GM12892 (cell line): ENCODE measurements at regions not wholly inside any gene's neighbourhood (a gene's known extent, or its start where the extent isn't known, plus 50 kb on each side); places are given as distances from the start of the nearest gene placed in this dataset.

Source experiments
- DNase-seq: peaks from one replicate; pipeline ENCODE4 v3.0.0; 2011; ENCODE audit not compliant: insufficient read length
- FAIRE-seq: peaks from 2 replicates; lab custom pipeline; 2011; peaks lifted over from hg19 to GRCh38; lab: Jason Lieb, UNC
- POLR2A ChIP-seq: IDR thresholded peaks from 2 replicates; pipeline ENCODE4 v1.6.1; 2011; ENCODE audit warnings: low read depth, low read length, control low read depth
- POLR2AphosphoS5 ChIP-seq: IDR thresholded peaks from 2 replicates; pipeline ENCODE4 v1.6.1; 2011; ENCODE audit warnings: low read depth, low read length, control low read depth
- TAF1 ChIP-seq: IDR thresholded peaks from 2 replicates; pipeline ENCODE4 v1.6.1; 2011; ENCODE audit warnings: low read depth, mild to moderate bottlenecking, control low read depth, low read length, borderline replicate concordance

DNA sequence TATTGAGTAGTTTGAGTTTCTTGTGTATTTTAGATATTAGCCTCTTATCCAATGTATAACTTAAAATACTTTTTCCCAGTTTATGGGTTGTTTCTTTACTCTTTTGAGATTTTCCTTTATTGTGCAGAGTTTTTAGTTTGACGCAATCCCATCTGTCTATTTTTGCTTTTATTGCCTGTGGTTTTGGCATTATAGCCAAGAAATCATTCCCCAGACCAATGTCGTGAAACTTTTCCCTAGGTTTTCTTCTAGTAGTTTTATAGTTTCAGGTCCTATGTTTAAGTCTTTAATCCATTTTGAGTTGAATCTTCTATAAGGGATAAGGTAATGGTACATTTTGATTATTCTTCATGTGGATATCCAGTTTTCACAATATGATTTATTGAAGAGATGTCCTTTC, 87.6 kb downstream of the LEPR start:
- TF ChIP-seq POLR2AphosphoS5 (no peak), TAF1 (no peak), POLR2A (no peak)
- no peak for DNase-seq
- FAIRE-seq, result no peak

- DNase-seq (no peak), FAIRE-seq (no peak)
- TF ChIP-seq POLR2A, result no peak
- TF ChIP-seq TAF1, result no peak
- TF ChIP-seq POLR2AphosphoS5, result no peak
Measured at GRCh38 chr1:65509912-65510680, 89.6 kb downstream of the LEPR start.

GRCh38 chr1:65510961-65511360, 90.5 kb downstream of the LEPR start:
- FAIRE-seq (no peak), DNase-seq (no peak)
- no peak for TF ChIP-seq POLR2AphosphoS5
- TF ChIP-seq TAF1, result no peak
- no peak for TF ChIP-seq POLR2A

DNA sequence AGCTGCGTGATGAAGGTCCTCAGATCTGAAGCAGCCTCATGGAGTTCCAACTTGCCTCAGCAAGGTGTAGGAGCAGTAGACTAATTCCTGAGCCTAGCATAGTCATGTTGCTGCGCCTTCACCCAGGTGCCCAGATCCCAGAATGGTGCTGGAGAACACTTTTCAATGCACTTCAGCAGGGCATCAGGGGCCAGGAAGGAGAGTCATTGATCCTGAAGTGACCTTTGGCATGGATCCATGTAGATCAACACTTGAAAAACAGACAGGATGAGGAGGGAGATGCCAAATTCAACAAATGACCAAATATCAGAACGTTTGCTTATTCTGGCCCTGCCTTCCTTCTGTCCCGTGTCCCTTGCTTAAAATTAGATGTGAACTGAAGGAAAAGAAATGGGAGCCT, 91.9 kb downstream of the LEPR start:
- FAIRE-seq, result no peak
- no peak for DNase-seq
- TF ChIP-seq POLR2A (no peak), TAF1 (no peak), POLR2AphosphoS5 (no peak)

DNA sequence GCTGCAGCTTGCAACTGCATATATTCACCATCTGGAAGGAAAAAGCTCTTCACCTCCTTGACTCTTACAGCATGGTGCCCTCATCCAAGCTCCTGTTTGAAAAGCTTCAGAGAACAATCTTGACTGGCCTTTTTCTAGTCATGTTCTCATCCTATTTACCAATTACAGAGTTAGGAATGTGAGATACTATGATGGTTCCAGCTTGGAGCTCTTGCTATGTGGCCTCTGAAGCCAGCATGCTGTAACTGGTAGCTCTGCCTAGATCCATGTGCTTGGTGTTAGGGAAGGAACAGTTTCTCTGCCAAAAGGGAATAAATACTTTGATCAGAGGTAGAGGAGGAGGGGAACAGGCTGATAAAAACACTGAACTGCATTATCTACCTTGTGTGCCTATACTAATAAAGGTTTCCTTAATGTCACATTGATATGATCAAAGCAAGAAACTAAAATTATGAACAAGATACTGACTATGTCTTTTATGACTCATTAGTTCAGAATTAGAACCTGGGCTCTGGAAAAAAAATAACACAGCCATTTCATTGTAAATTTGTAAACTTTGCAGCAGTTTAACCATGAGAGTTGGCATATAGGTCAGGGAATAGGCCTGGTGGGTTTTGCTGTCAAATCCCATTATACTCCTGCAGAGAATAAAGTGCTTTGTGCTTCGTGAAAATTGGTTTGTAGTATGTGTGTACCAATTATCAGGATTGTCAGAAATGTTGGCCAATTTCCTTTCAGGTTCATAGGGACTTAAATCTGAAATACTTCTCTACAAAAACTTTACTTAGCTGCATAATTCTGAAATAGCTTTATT, 92.7 kb downstream of the LEPR start:
- FAIRE-seq (no peak), DNase-seq (no peak)
- TF ChIP-seq POLR2A (no peak), TAF1 (no peak), POLR2AphosphoS5 (no peak)

DNA sequence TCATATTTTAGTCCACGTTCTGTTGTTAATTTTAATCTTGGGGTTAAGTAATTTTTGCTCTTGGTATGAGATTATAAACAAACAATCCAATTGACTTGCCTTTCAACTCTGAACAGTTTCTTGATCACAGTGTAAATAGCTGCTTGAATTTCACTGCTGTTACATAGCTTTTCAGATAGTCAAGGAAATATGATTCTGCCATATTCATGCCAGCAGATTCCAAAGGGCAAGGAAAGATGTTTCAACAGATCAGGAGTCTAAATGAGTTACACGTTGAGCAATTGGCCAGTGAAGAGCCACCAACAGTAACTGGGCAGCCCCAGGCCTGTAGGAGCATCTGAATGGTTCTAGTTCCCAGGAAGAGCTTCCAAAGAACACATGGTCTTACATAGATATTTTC, 93.6 kb downstream of the LEPR start:
- DNase-seq (no peak), FAIRE-seq (no peak)
- TF ChIP-seq TAF1 (no peak), POLR2AphosphoS5 (no peak), POLR2A (no peak)

- FAIRE-seq (no peak), DNase-seq (no peak)
- TF ChIP-seq POLR2A, result no peak
- TF ChIP-seq TAF1, result no peak
- TF ChIP-seq POLR2AphosphoS5, result no peak
Measured at GRCh38 chr1:65524931-65525265, 104.4 kb downstream of the LEPR start.

DNA sequence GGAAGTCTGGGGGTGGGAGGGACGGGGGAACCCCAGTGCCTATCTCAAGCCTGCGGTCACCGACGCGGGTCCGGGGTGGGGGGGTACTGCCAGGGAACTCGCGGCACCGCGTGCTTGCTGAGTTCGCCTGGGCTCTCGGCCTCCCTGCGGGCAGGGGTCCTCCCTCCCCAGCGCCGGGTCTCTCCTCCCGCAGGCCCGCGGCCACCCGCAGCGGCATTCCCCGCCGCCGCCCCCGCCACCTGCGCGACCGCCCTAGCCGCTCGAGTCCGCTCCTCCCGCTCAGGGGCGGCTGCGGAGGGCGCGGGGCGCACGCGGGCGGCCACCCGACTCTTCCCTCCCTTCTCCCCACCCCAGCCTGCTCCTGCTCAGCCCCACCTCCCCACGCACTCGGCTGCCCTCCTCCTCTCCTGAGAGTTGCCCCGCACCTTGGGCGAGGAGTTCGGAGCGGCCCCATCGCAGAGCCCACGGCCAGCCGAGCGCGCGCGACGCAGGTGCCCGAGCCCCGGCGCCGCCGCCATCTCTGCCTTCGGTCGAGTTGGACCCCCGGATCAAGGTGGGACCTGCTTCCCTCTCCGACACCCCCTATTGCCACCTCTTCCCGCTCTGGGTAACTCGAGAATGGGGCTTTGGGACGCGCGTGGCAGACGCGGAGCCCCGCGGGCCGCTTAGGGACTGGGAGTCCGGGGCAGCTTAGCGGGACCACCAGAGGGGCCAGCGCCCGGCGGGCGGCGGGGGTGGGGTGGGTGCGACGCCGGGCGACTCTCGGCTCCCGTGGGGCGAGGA, 105.0 kb downstream of the LEPR start:
- TF ChIP-seq POLR2A (no peak), TAF1 (no peak), POLR2AphosphoS5 (no peak)
- no peak for FAIRE-seq
- DNase-seq, result no peak

DNA sequence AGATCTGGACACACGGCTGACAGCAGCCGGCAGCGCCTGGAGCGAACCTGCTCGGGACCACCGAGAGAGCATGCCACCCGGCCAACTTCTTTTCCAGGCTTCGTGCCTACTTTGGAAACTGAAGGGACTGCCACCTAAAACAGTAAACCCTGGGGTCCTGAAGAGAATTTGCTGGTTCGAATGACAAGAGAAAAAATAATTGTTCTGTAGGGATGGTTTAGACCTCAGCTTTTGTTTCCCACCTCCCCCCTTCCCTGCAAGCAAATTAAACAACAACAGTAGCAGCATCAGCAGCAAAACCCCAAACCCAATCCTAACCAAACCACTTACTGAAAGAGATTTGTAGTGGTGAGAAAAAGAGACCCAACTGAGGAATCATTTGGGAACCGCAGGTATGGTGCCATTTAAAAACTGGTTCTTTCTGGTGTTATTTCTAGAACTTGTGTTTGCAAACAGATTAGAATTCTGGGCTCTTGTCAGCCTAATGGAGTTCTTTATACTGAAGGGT, 105.6 kb downstream of the LEPR start:
- DNase-seq, result no peak
- TF ChIP-seq TAF1 (no peak), POLR2AphosphoS5 (no peak)
- no peak for FAIRE-seq

DNA sequence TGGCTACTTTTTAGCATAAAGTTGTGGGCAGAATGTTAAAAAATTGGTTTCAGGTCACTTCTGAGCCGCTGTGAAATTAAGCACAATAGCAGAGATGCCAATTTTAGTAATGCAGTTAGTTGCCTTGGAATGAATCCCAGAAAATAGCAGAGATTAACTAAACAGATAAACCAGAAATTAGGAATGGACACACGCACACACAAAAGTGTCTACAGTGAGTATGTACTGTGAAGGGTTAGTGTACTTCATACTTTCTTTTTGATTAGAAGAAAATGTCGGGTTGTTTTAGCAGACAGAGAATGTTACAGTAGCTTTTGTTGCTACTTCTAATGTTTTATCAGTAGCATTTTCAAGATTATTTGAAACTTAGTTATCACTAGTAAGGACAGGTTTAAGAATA, 106.7 kb downstream of the LEPR start:
- DNase-seq (no peak), FAIRE-seq (no peak)
- no peak for TF ChIP-seq POLR2AphosphoS5
- no peak for TF ChIP-seq TAF1
- TF ChIP-seq POLR2A, result no peak
